DMS 273 (cell line): ENCODE measurements at regions not wholly inside any gene's neighbourhood (a gene's known extent, or its start where the extent isn't known, plus 50 kb on each side); places are given as distances from the start of the nearest gene placed in this dataset.

ENCODE experiments used
- DNase-seq: peaks from one replicate; lab custom pipeline; 2025; ENCODE audit not compliant: unreplicated experiment; lab: John Stamatoyannopoulos, UW

DNA sequence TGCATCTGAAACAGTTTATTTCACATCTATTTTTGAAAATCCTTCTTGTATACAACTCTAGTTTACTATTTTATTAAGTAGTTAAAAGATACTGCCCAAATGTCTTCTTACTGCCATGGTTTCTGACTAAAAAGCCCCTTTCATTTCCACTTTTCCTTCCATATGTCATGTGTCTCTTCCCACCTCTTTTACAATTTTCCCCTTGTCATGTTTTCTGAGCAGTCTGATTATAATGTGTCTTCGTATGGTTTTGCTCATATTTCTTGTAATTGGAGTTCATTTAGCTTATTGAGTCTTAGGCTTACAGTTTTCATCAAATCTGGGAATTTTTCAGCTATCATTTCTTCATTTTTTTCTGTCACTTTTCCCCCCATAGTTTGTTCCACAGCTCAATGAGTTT, 813.9 kb upstream of the GYPC start:
- DNase-seq, result no peak

DNA sequence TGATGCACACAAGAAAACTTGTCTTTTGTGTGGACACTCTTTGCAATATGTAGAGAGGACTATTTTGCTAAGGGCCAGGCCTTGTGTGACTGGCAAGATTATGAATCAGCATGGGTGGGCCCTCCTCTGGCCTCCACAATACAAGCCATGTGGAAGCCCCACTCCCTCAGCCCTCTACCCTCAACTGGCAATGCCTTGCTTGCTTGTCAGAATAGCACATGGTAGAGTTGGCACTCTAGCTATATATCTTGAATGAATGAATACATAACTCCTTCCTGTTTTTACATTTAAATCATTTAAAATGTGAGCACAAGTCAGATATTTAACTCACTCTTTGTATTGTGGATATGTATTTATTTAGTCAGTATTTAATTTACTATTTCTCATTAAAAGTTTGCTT, 805.4 kb upstream of the GYPC start:
- DNase-seq, result no peak

GRCh38 chr2:125852364-125852763, 803.6 kb upstream of the GYPC start:
- DNase-seq, result no peak

DNA sequence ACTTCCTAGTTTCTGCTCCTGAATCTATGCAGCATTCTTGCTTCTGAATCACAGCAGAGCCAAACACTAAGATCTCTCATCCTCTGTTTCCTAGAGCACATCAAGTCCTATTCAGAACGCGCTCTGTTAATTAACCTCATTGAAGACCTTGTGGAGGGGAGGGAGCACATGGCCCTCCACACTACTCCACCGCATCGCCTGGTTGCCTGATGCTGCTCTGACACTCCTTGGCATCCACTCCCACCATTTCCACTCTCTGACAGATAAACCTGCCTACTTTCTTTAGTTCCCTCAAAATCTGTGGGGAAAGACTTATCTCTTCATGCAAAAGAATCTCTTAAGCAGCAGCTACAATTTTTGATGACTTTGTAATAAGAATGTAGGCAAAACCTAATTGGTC, 802.3 kb upstream of the GYPC start:
- DNase-seq, result no peak

GRCh38 chr2:125855204-125855603, 800.8 kb upstream of the GYPC start:
- DNase-seq, result no peak

- no peak for DNase-seq
These were observed 797.8 kb upstream of the GYPC start for GRCh38 chr2:125857971-125858794.

GRCh38 chr2:125861461-125861860, 794.5 kb upstream of the GYPC start:
- no peak for DNase-seq

DNA sequence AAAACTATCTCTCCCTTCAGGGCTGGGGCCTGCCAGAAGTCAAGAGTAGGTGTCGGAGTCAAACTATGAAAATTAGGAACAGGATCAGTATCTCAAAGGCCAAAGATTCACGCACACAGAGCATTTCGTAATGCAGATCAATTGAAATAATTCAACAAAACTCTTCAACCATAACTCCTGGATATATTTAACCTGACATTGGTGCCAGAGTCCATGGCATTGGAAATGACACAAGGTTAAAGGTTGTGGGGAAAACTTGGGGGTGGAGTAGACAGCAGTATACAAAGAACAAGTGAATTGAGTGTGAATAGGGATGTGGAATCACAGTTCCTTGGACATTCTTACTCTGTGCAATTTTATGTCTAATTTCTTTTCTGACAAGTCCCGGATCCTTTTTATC, 788.0 kb upstream of the GYPC start:
- no peak for DNase-seq

GRCh38 chr2:125870264-125870663, 785.7 kb upstream of the GYPC start:
- no peak for DNase-seq

DNA sequence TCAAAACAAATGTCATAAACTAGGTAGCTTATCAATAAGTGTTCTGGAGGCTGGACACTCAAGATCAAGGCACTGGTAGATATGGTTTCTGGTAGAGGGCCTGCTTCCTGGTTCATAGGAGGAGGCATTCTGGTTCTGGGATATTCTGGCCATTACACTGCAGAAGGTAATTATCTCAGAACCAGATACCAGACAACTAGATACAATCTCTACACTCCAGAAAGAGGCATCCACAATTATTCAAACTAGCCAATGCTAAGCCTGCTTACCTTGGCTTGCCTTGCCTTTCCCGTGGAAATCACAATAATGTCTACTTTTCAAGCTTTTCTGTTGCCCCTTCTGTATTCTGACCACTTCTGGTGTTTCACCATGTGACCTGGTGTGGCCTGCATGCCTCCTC, 785.2 kb upstream of the GYPC start:
- no peak for DNase-seq

DNA sequence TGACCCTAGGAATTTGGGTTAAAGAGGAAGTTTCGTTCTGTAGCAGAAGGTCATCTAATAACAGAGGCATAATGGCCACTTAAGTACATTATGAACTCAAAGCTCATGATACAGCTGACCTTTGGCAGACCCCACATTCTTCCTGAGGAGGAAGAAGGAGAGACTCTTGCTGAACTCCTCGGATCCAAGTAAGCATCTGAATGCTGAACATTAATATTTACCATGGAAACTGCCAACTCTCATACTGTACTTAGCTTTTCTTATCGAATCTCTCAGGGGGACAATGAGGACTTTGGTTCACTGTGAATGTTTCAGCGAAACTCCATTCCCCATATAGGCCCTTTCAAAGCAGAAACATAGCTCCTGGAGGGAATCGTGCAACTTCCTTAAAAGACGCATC, 781.4 kb upstream of the GYPC start:
- no peak for DNase-seq

DNA sequence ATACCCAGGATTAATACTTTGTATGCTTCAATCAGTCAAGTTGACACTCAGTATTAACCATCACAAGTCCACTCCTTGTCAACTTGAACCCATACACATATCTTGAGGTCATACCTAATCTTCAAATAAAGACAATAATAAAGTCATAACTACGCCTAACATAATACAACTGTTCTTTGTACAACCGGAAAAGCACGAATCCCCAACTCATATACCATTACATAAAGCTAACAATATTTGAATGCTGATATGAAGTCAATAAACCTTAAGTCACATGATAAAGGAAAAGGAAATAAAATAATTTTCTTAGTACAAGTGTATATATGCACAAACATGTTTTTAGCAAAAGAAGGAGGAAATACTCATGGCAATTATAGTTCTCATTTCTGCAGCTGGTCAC, 770.6 kb upstream of the GYPC start:
- no peak for DNase-seq

DNA sequence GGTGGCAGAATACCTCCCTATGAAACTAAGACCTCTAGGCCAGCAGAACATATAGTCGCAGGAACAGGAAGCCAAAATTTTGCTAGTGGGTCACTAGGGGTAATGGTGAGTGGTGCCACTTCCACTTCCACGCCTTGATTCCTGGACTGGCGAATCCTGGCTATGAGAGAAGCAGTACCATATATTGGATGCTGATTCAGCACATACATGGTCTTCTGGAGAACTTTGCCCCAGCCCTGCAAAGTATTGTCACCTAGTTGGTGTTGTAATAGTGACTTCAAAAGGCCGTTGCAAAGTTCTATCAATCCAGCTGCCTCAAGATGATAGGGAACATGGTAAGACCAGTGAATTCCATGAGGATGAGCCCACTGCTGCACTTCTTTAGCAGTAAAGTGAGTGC, 769.8 kb upstream of the GYPC start:
- no peak for DNase-seq

DNA sequence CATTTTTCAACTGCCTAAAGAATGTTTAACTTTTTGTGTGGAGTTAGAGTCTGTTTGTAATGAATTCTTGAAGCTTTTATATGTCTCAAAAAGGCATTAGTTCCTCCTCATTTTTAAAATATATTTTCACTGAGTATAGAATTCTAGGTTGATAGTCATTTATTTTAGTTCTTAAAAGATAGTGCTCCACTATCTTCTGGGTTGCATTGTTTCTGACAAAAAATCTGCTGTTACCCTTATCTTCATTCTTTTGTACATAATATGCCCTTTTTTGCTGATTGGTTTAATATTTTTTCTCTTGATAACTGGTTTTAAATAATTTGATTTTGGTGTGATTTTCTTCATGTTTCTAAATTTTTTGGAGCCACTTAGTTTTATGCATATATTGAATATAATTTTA, 754.7 kb upstream of the GYPC start:
- DNase-seq, result no peak

- DNase-seq, result no peak
These were observed 729.9 kb upstream of the GYPC start for GRCh38 chr2:125925891-125926546.

DNA sequence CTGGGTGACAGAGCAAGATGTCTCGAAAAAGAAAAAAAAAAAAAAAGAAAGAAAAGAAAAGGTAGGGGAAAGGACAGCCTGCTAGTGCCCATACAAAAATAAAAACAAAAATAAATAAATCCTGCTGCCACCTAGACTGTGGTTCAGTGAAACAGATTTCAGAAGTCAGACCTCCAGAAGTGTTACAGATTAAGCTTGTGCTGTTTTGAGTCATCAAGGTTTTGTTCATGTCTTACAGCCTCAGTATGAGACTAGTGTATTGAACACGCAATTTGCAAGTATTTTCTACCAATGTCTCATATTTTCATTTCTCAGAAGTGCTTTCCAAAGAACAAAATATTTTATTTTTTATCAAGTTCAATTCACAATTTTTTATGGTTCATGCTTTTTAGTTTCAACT, 720.4 kb upstream of the GYPC start:
- no peak for DNase-seq

DNA sequence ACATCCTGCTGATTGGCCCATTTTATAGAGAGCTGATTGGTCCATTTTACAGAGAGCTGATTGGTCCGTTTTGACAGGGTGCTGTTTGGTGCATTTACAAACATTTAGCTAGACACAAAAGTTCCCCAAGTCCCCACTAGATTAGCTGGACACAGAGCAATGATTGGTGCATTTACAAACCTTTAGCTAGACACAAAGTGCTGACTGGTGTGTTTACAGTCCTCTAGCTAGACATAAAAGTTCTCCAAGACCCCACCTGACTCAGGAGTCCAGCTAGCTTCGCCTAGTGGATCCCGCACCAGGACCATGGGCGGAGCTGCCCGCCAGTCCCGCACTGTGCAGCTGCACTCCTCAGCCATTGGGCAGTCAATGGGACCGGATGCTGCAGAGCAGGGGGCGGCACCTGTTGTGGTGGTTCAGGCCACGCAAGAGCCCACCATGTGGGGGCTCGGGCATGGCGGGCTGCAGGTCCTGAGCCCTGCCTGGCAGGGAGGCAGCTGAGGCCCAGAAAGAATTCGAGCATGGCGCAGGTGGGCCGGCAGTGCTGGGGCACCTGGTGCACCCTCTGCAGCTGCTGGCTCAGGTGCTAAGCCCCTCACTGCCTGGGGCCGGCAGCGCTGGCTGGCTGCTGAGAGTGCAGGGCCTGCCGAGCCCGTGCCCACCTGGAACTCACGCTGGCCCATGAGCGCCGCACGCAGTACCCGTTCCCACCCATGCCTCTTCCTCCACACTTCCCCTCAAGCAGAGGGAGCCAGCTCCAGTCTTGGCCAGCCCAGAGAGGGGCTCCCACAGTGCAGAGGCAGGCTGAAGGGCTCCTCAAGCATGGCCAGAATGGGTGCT, 713.2 kb upstream of the GYPC start:
- no peak for DNase-seq

GRCh38 chr2:125959047-125959446, 696.9 kb upstream of the GYPC start:
- DNase-seq, result no peak

DNA sequence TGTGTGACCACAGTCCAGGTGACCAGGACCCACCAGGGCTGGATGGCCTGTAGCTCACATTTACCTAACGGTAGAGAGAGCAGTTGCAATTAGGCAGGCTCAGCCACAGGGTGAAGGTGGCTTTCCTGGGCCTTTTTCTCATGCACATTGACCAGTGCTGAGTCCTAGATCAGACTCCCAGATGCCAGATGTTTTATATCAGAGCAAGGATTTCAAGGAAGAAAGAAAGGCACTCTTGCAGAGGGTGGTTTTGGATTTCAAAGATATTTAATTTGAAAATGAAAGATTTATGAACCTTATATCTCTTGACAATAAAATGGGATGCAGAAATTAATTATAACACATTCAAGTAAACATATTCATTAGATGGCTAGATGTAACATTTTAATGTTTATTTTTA, 694.2 kb upstream of the GYPC start:
- DNase-seq, result no peak

GRCh38 chr2:125979886-125980285, 676.1 kb upstream of the GYPC start:
- DNase-seq, result no peak

- no peak for DNase-seq
These were observed 672.6 kb upstream of the GYPC start for GRCh38 chr2:125983364-125983763.

DNA sequence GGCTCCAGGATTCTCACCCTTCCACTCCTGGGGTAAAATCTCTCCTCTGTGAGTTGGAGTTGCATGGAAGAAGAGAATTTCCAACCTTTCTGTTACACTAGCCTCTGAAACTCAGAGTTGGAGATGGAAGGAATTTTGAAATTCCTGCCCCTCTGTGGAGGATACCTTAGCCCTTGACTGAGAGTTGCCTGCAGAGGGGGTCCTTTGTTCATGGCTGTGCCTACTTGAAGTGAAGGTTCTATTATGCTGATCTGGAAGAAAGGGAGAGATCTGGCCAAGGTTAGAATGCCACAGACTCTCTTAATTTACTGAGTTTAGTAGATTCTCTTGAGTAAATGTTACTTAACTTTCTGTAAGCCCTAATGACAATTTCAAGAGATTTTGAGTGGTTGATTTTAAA, 626.6 kb upstream of the GYPC start:
- DNase-seq, result no peak
